Heart right ventricle (tissue), 16 donors: ENCODE measurements at regions not wholly inside any gene's neighbourhood (a gene's known extent, or its start where the extent isn't known, plus 50 kb on each side); places are given as distances from the start of the nearest gene placed in this dataset.
"Not testable (repeated sequence)": the region's sequence is repeated elsewhere in the genome, so short reads cannot be mapped to it uniquely, and the experiment has no call there.

Experiments
- ATAC-seq, 8 donors: fragments of 200-7000 bp; cut with Tn5 transposase; one replicate each; pipeline ENCODE4 v1.9.1; 2020; ENCODE audit warnings: mild to moderate bottlenecking in 8 of 8, moderate library complexity in 8 of 8, moderate number of reproducible peaks in 1 of 8
- DNase-seq, 2 donors: peaks; one replicate each; pipeline ENCODE4 v3.0.0-alpha.2; 2020
- H3K27ac ChIP-seq, 10 donors: fragments of 200-600 bp; sonication (generic) in 2 of 10; one replicate each; pipeline versions ENCODE4 v1.5.0 to v1.8.0; 2020 to 2022; ENCODE audit warnings: mild to moderate bottlenecking in 3 of 10
- H3K27me3 ChIP-seq, 7 donors: fragments of 200-600 bp; one replicate each; pipeline ENCODE4 v1.8.0; 2021 to 2022; ENCODE audit warnings: mild to moderate bottlenecking in 2 of 7
- H3K36me3 ChIP-seq, 9 donors: fragments of 200-600 bp; sonication (generic) in 1 of 9; one replicate each; pipeline versions ENCODE4 v1.5.0 to v1.8.0; 2020 to 2022; ENCODE audit warnings: mild to moderate bottlenecking in 2 of 9
- H3K4me1 ChIP-seq, 9 donors: fragments of 200-600 bp; sonication (generic) in 1 of 9; one replicate each; pipeline versions ENCODE4 v1.5.0 to v1.8.0; 2020 to 2022; ENCODE audit warnings: mild to moderate bottlenecking in 4 of 9
- H3K4me3 ChIP-seq, 10 donors: fragments of 200-600 bp; sonication (generic) in 2 of 10; one replicate each; pipeline versions ENCODE4 v1.5.0 to v1.8.0; 2020 to 2022; ENCODE audit warnings: mild to moderate bottlenecking in 7 of 10, moderate library complexity in 2 of 10
- H3K9me3 ChIP-seq, 11 donors: fragments of 200-600 bp in 10 of 11; sonication (generic) in 2 of 11; one replicate each; pipeline versions ENCODE4 v1.5.0 to v1.8.0; 2013 to 2022; ENCODE audit warnings: mild to moderate bottlenecking in 2 of 11, control low read depth in 1 of 11, moderate library complexity in 1 of 11
- CTCF ChIP-seq, 9 donors: fragments of 200-600 bp; sonication (generic) in 2 of 9; IDR thresholded peaks; one replicate each; pipeline versions ENCODE4 v1.5.0 to v1.8.0; 2021 to 2022; ENCODE audit warnings: antibody characterized with exemption in 9 of 9, mild to moderate bottlenecking in 5 of 9, moderate library complexity in 1 of 9
- WGBS, 2 donors: extraction: QIAGEN DNeasy Blood & Tissue Kit; methylation state at CpG; one replicate each; pipeline ENCODE4 v1.1.7; 2013; ENCODE audit warnings: inconsistent platforms in 1 of 2; 5-methylcytosine and 5-hydroxymethylcytosine counted together
- intact Hi-C, 10 donors: fragments of 100-400 bp; cut with DNase I; formaldehyde crosslinking; loops; one replicate each; pipeline versions ENCODE4 v1.11.1 to v1.14.2; 2022
- donor health status: Arrhythmogenic right ventricular cardiomyopathy.
- donor health status: ischemic (EF 13 %, LVEDD 7.1; RV severe dilation, severe dysfunction).
- donor health status: healthy with polysubstance abuse.
- donor health status: DM: no; HTN: yes; CAD: no.
- donor health status: DM: no; HTN: no; CAD: no.
- donor health status: ischemic (EF 25% LVEDD 6.9; RV normal size, moderate dysfunction).
- donor health status: ischemic (EF 25% LVEDD 5.7; RV mildly dilated, moderate dysfunction).
- donor health status: healthy.
- donor health status: DM: yes; HTN: yes; CAD: no.
- donor health status: Ischemic cardiomyopathy.
- donor health status: ischemic (EF 35%, LVEDD 5.7; RV mildly dilated, moderate dysfunction).
- donor health status: nonischemic (EF 11% LVEDD 7.7; RV severe dilation, severe dysfunction).
- donor health status: DM: yes; HTN: yes; CAD: no.
- donor health status: PGD.
- donor health status: ischemic (EF 29% LVEDD 5.4; RV normal size, mild dysfunction).
- donor health status: nonischemic (EF 23%, LVEDD 6.1; RV moderate dilation, normal function).

GRCh38 chr12:76971216-76971879 lies 92.5 kb upstream of the CSRP2 start:
- 84% methylated on average over 7 of the region's 7 CpGs for WGBS, 2 donors
- H3K36me3 ChIP-seq, H3K27ac ChIP-seq, ATAC-seq, H3K4me3 ChIP-seq, intact Hi-C loops, H3K4me1 ChIP-seq, DNase-seq, H3K27me3 ChIP-seq: not testable (repeated sequence)
- peaks cover 0 to 21% (median 0%) of the 10 kb centered on the region in 11 donors for H3K9me3 ChIP-seq

- H3K9me3 ChIP-seq, result peaks cover 0 to 21% (median 0%) of the 10 kb centered on the region in 11 donors
- H3K4me1 ChIP-seq, result no peaks in the 10 kb centered on the region
- no peak for TF ChIP-seq CTCF (IDR thresholded peaks at IDR 0.05)
- H3K36me3 ChIP-seq, result no peaks in the 10 kb centered on the region
- 59 to 60% methylated on average over 9 of the region's 9 CpGs for WGBS, 2 donors
- H3K4me3 ChIP-seq, result no peak overlapping the region
- no peaks in the 10 kb centered on the region for H3K27me3 ChIP-seq
- H3K27ac ChIP-seq, result no peak overlapping the region
- DNase-seq, result no peak
- intact Hi-C loops, result no loop called here
- no peak for ATAC-seq
Measured at GRCh38 chr12:76967181-76967885, 88.5 kb upstream of the CSRP2 start.

GRCh38 chr12:76964784-76965571 lies 86.2 kb upstream of the CSRP2 start:
- Histone ChIP-seq H3K27ac (no peak overlapping the region), H3K27me3 (no peaks in the 10 kb centered on the region), H3K4me1 (no peaks in the 10 kb centered on the region), H3K9me3 (peaks cover 0 to 14% (median 0%) of the 10 kb centered on the region in 11 donors), H3K4me3 (no peak overlapping the region), H3K36me3 (no peaks in the 10 kb centered on the region)
- ATAC-seq (no peak), DNase-seq (no peak)
- TF ChIP-seq CTCF (IDR thresholded peaks at IDR 0.05), result no peak
- intact Hi-C loops, result no loop called here
- WGBS, 2 donors, result 79 to 82% methylated on average over 6 of the region's 6 CpGs

GRCh38 chr12:76962099-76962498 lies 83.3 kb upstream of the CSRP2 start:
- DNase-seq (no peak), ATAC-seq (no peak)
- TF ChIP-seq CTCF (IDR thresholded peaks at IDR 0.05), result no peak
- Histone ChIP-seq H3K9me3 (no peaks in the 10 kb centered on the region), H3K4me3 (no peak overlapping the region), H3K36me3 (no peaks in the 10 kb centered on the region), H3K27me3 (no peaks in the 10 kb centered on the region), H3K27ac (no peak overlapping the region), H3K4me1 (no peaks in the 10 kb centered on the region)
- intact Hi-C loops, result no loop called here
- 84 to 89% methylated on average over 3 of the region's 3 CpGs for WGBS, 2 donors
